IMR-90 (cell line): ENCODE measurements at regions not wholly inside any gene's neighbourhood (a gene's known extent, or its start where the extent isn't known, plus 50 kb on each side); places are given as distances from the start of the nearest gene placed in this dataset.

Experiments
- ATAC-seq: fragments of 200-7000 bp; cut with Tn5 transposase; 2 replicates; pipeline ENCODE4 v1.9.1; 2020; ENCODE audit warnings: low read depth, mild to moderate bottlenecking, moderate library complexity
- BruUV-seq: library from RNA; stranded (reverse); fragments of 400-500 nt; replicated peaks from 2 replicates; lab custom pipeline; 2021; lab: Mats Ljungman, UMichigan
- CTCF ChIA-PET: fragments of 300-600 bp; formaldehyde crosslinking; extraction: SDS; loops from one replicate; lab custom pipeline; 2021; ENCODE audit warnings: antibody characterized with exemption; lab: Yijun Ruan, JAX
- POLR2A ChIA-PET: fragments of 300-600 bp; sonication (Branson Sonifier 250); formaldehyde crosslinking; loops from one replicate; lab custom pipeline; 2022; ENCODE audit warnings: antibody characterized with exemption; ENCODE audit not compliant: unreplicated experiment; lab: Charles Lee
- DNase-seq: peaks from one replicate; pipeline ENCODE4 v3.0.0; 2013
- H2AFZ ChIP-seq: replicated peaks from 2 replicates; pipeline ENCODE3; 2013; ENCODE audit warnings: low read length, mild to moderate bottlenecking; ENCODE audit not compliant: poor library complexity
- H2AK5ac ChIP-seq: 2 replicates; pipeline ENCODE4 v1.6.1; 2013; ENCODE audit warnings: low read depth, low read length, inconsistent platforms
- H2AK9ac ChIP-seq: replicated peaks from 2 replicates; pipeline ENCODE3; 2013; ENCODE audit warnings: mild to moderate bottlenecking, low read depth, low read length, moderate library complexity; ENCODE audit not compliant: poor library complexity
- H2BK120ac ChIP-seq: 2 replicates; pipeline ENCODE4 v1.6.1; 2013; ENCODE audit warnings: low read depth, low read length, inconsistent platforms
- H2BK15ac ChIP-seq: 3 replicates; pipeline ENCODE4 v1.6.1; 2013; ENCODE audit warnings: low read depth, low read length, inconsistent platforms
- H2BK20ac ChIP-seq: 2 replicates; pipeline ENCODE4 v1.6.1; 2013; ENCODE audit warnings: low read depth, mild to moderate bottlenecking, inconsistent platforms, low read length, moderate library complexity
- H2BK5ac ChIP-seq: 2 replicates; pipeline ENCODE4 v1.6.1; 2013; ENCODE audit warnings: mild to moderate bottlenecking, low read depth, low read length, inconsistent platforms; ENCODE audit not compliant: poor library complexity, severe bottlenecking
- H3K14ac ChIP-seq: replicated peaks from 2 replicates; pipeline ENCODE4 v1.6.1; 2013; ENCODE audit warnings: low read depth, low read length, inconsistent platforms
- H3K18ac ChIP-seq: 2 replicates; pipeline ENCODE4 v1.6.1; 2013; ENCODE audit warnings: low read depth, low read length, control low read depth
- H3K23ac ChIP-seq: 2 replicates; pipeline ENCODE4 v1.6.1; 2013; ENCODE audit warnings: low read depth, low read length, inconsistent platforms
- H3K27ac ChIP-seq: 2 replicates; pipeline ENCODE4 v1.5.1; 2013; ENCODE audit warnings: mild to moderate bottlenecking, control low read depth, low read length; ENCODE audit not compliant: insufficient read depth
- H3K27me3 ChIP-seq: 2 replicates; pipeline ENCODE4 v1.6.1; 2013; ENCODE audit warnings: low read length; ENCODE audit not compliant: control insufficient read depth, insufficient read depth
- H3K36me3 ChIP-seq: 2 replicates; pipeline ENCODE4 v1.6.1; 2013; ENCODE audit warnings: low read length, mixed read lengths; ENCODE audit not compliant: control insufficient read depth, insufficient read depth
- H3K4ac ChIP-seq: 2 replicates; pipeline ENCODE4 v1.6.1; 2013; ENCODE audit warnings: low read depth, low read length, inconsistent platforms
- H3K4me1 ChIP-seq: 2 replicates; pipeline ENCODE4 v1.6.1; 2013; ENCODE audit warnings: low read length, mixed read lengths; ENCODE audit not compliant: control insufficient read depth, insufficient read depth
- H3K4me2 ChIP-seq: 2 replicates; pipeline ENCODE4 v1.6.1; 2013; ENCODE audit warnings: low read depth, mild to moderate bottlenecking, control low read depth, low read length, moderate library complexity
- H3K4me3 ChIP-seq: 2 replicates; pipeline ENCODE4 v1.5.1; 2013; ENCODE audit warnings: low read depth, mild to moderate bottlenecking, control low read depth, low read length, moderate library complexity; ENCODE audit not compliant: insufficient read depth
- H3K56ac ChIP-seq: 2 replicates; pipeline ENCODE4 v1.6.1; 2013; ENCODE audit warnings: low read length, inconsistent platforms; ENCODE audit not compliant: insufficient read depth; ENCODE audit errors: extremely low read depth
- H3K79me1 ChIP-seq, 2 experiments: 2 replicates each; pipeline ENCODE4 v1.6.1; 2013; ENCODE audit warnings: low read length in 2 of 2, inconsistent platforms in 1 of 2, low read depth in 1 of 2
- H3K9ac ChIP-seq: 2 replicates; pipeline ENCODE4 v1.6.1; 2013; ENCODE audit warnings: low read depth, low read length, control low read depth
- H3K9me1 ChIP-seq: 2 replicates; pipeline ENCODE4 v1.6.1; 2013; ENCODE audit warnings: low read length, inconsistent platforms; ENCODE audit not compliant: insufficient read depth
- H3K9me3 ChIP-seq: 2 replicates; pipeline ENCODE4 v1.6.1; 2013; ENCODE audit warnings: low read length; ENCODE audit not compliant: control insufficient read depth, insufficient read depth
- H4K20me1 ChIP-seq: 2 replicates; pipeline ENCODE4 v1.6.1; 2013; ENCODE audit warnings: low read length, inconsistent platforms; ENCODE audit not compliant: insufficient read depth
- H4K5ac ChIP-seq: 2 replicates; pipeline ENCODE4 v1.6.1; 2013; ENCODE audit warnings: mild to moderate bottlenecking, low read depth, low read length, control low read depth
- H4K8ac ChIP-seq, 2 experiments: 2 replicates each; pipeline ENCODE4 v1.6.1; 2013; ENCODE audit warnings: low read depth in 2 of 2, low read length in 2 of 2, control low read depth in 1 of 2, inconsistent platforms in 1 of 2
- H4K91ac ChIP-seq: 2 replicates; pipeline ENCODE4 v1.6.1; 2013; ENCODE audit warnings: low read depth, low read length, inconsistent platforms; ENCODE audit not compliant: insufficient read depth
- BHLHE40 ChIP-seq: fragments of 150-350 bp; IDR thresholded peaks from 2 replicates; pipeline ENCODE4 v1.6.1; 2016; ENCODE audit warnings: mild to moderate bottlenecking, low read depth, low read length
- CEBPB ChIP-seq: IDR thresholded peaks from 2 replicates; pipeline ENCODE4 v1.6.1; 2012; ENCODE audit warnings: low read depth, low read length, improper control_type of control experiment
- CHD1 ChIP-seq: IDR thresholded peaks from 2 replicates; pipeline ENCODE4 v1.6.1; 2012; ENCODE audit warnings: low read depth, low read length, improper control_type of control experiment
- CTCF ChIP-seq: conservative IDR thresholded peaks from 2 replicates; pipeline ENCODE4 v1.5.1; 2012; ENCODE audit warnings: mild to moderate bottlenecking, low read depth, low read length, improper control_type of control experiment
- FOS ChIP-seq: fragments of 150-350 bp; IDR thresholded peaks from 2 replicates; pipeline ENCODE4 v1.6.1; 2016; ENCODE audit warnings: low read depth, low read length
- MAFK ChIP-seq: IDR thresholded peaks from 2 replicates; pipeline ENCODE4 v1.6.1; 2012; ENCODE audit warnings: low read depth, low read length, improper control_type of control experiment
- MAZ ChIP-seq: IDR thresholded peaks from 2 replicates; pipeline ENCODE4 v1.6.1; 2012; ENCODE audit warnings: low read depth, mild to moderate bottlenecking, low read length, improper control_type of control experiment, moderate library complexity, borderline replicate concordance
- MXI1 ChIP-seq: IDR thresholded peaks from 2 replicates; pipeline ENCODE4 v1.6.1; 2012; ENCODE audit warnings: low read depth, mild to moderate bottlenecking, low read length, moderate library complexity, borderline replicate concordance
- NFE2L2 ChIP-seq: fragments of 150-350 bp; IDR thresholded peaks from 2 replicates; pipeline ENCODE4 v1.6.1; 2016; ENCODE audit warnings: low read depth, mild to moderate bottlenecking, low read length
- POLR2A ChIP-seq: IDR thresholded peaks from 2 replicates; pipeline ENCODE4 v1.6.1; 2012; ENCODE audit warnings: mild to moderate bottlenecking, low read depth, low read length
- RAD21 ChIP-seq: IDR thresholded peaks from 2 replicates; pipeline ENCODE4 v1.6.1; 2012; ENCODE audit warnings: low read length, improper control_type of control experiment
- RCOR1 ChIP-seq: IDR thresholded peaks from 2 replicates; pipeline ENCODE4 v1.6.1; 2012; ENCODE audit warnings: mild to moderate bottlenecking, low read length, improper control_type of control experiment; ENCODE audit not compliant: insufficient replicate concordance
- RFX5 ChIP-seq: IDR thresholded peaks from 2 replicates; pipeline ENCODE4 v1.8.0; 2012; ENCODE audit warnings: low read depth, mild to moderate bottlenecking, low read length, moderate library complexity
- SMC3 ChIP-seq: fragments of 150-350 bp; IDR thresholded peaks from 2 replicates; pipeline ENCODE4 v1.6.1; 2016; ENCODE audit warnings: low read depth, mild to moderate bottlenecking, antibody characterized with exemption, low read length, moderate library complexity
- USF2 ChIP-seq: fragments of 150-350 bp; IDR thresholded peaks from 2 replicates; pipeline ENCODE4 v1.6.1; 2017; ENCODE audit warnings: mild to moderate bottlenecking, antibody characterized with exemption, low read length, low read depth
- WGBS, 2 experiments: methylation state at CpG; one replicate each; pipeline versions ENCODE4 v1.1.5 to v1.1.7; 2013; ENCODE audit warnings: missing lambda C conversion rate in 2 of 2; ENCODE audit not compliant: insufficient read length in 1 of 2; ENCODE audit errors: extremely low coverage in 2 of 2; 5-methylcytosine and 5-hydroxymethylcytosine counted together
- dilution Hi-C: fragments of 300-500 bp; cut with HindIII; formaldehyde crosslinking; loops from one replicate; pipeline ENCODE4 v1.14.3; 2018; ENCODE audit warnings: low sequenced_read_pairs; ENCODE audit not compliant: unreplicated experiment
- in situ Hi-C: fragments of 300-500 bp; cut with MboI; formaldehyde crosslinking; loops from 3 replicates; pipeline ENCODE4 v1.14.3; 2019; ENCODE audit warnings: low sequenced_read_pairs, inconsistent platforms, mixed read lengths
- intact Hi-C: fragments of 100-400 bp; cut with micrococcal nuclease; formaldehyde crosslinking; loops from 2 replicates; pipeline ENCODE4 v1.10.0; 2022

GRCh38 chr2:216916956-216917650, 57.2 kb upstream of the TNP1 start:
- no peak overlapping the region for H3K27ac ChIP-seq
- H3K4me2 ChIP-seq, result no peak overlapping the region
- H4K8ac ChIP-seq, result no peak overlapping the region
- no peak overlapping the region for H3K4me3 ChIP-seq
- ATAC-seq (no peak), DNase-seq (no peak)
- peak overlapping the region; percentile 42; the same call in 1 of the 2 replicates for H2BK120ac ChIP-seq
- no peaks in the 10 kb centered on the region for H4K20me1 ChIP-seq
- intact Hi-C loops, result no loop called here
- peak overlapping the region; percentile 16 for H2AFZ ChIP-seq
- H3K9me1 ChIP-seq, result peaks cover 6% of the 10 kb centered on the region; the same call in 1 of the 2 replicates
- H2BK5ac ChIP-seq, result no peak overlapping the region
- H3K27me3 ChIP-seq, result no peaks in the 10 kb centered on the region
- no peak overlapping the region for H3K23ac ChIP-seq
- ChIA-PET CTCF (interaction anchor here (0.6 kb wide), 1 partner anchor 386 kb away, joined by 4 read pairs; no protein-coding TSS in a partner anchor), POLR2A (no interaction called here)
- no peak overlapping the region; the same call in 1 of the 2 replicates for H3K18ac ChIP-seq
- no TSS peak for BruUV-seq
- dilution Hi-C loops, result no loop called here
- H3K36me3 ChIP-seq, result no peaks in the 10 kb centered on the region
- no peak overlapping the region for H4K91ac ChIP-seq
- no peak overlapping the region; the same call in 1 of the 2 replicates for H4K5ac ChIP-seq
- in situ Hi-C loops, result no loop called here
- peaks cover 3% of the 10 kb centered on the region; the same call in 1 of the 2 replicates for H3K4me1 ChIP-seq
- H3K9ac ChIP-seq, result no peak overlapping the region
- 0 out of 2 replicates have a peak overlapping the region, but pooled peaks have one; percentile 39 for H2AK5ac ChIP-seq
- no peaks in the 10 kb centered on the region for H3K79me1 ChIP-seq
- H2AK9ac ChIP-seq, result no peak overlapping the region
- peak overlapping the region; percentile 41; the same call in 1 of the 2 replicates for H2BK20ac ChIP-seq
- no CpG with 5 or more reads among the region's 3 CpGs for WGBS, 2 experiments
- H3K9me3 ChIP-seq, result no peaks in the 10 kb centered on the region
- 0 out of 2 replicates have a peak overlapping the region, but pooled peaks have one; percentile 13 for H3K14ac ChIP-seq
- peak overlapping the region; percentile 27; the same call in 1 of the 2 replicates for H3K4ac ChIP-seq
- no peak overlapping the region for H3K56ac ChIP-seq
- H2BK15ac ChIP-seq, result peak overlapping the region; percentile 21; the same call in 1 of the 3 replicates
- TF ChIP-seq USF2 (no peak), MXI1 (no peak), RCOR1 (no peak), RFX5 (no peak), CHD1 (no peak), NFE2L2 (no peak), MAZ (no peak), CTCF (no peak), POLR2A (no peak), CEBPB (no peak), RAD21 (no peak), FOS (no peak), BHLHE40 (no peak), SMC3 (no peak), MAFK (no peak)
